ENCODE measurements at regions not wholly inside any gene's neighbourhood (a gene's known extent, or its start where the extent isn't known, plus 50 kb on each side); places are given as distances from the start of the nearest gene placed in this dataset.

- Mint-ChIP-seq H3K27ac (no peak overlapping the region), H3K4me1 (no peaks in the 10 kb centered on the region), H3K4me3 (no peak overlapping the region), H3K27me3 (peaks cover 14% of the 10 kb centered on the region), H3K9me3 (ENCODE audit: insufficient read depth) (no peaks in the 10 kb centered on the region)
- Histone ChIP-seq H3K27me3 (replicated peaks in 1 of 4; ENCODE audit: control extremely low read depth in 1 of 4, control insufficient read depth in 3 of 4, insufficient read depth in 4 of 4, low read length in 3 of 4) (no peaks in the 10 kb centered on the region), H3K9ac (ENCODE audit: low read length) (no peak overlapping the region), H3K79me2 (ENCODE audit: control insufficient read depth, insufficient read depth, low read length) (no peaks in the 10 kb centered on the region), H3K4me2 (replicated peaks; ENCODE audit: low read depth, low read length, poor library complexity, severe bottlenecking) (no peak overlapping the region), H3K36me3 (replicated peaks in 1 of 2; ENCODE audit: control extremely low read depth in 1 of 2, control insufficient read depth in 1 of 2, extremely low read depth in 1 of 2, insufficient read depth in 2 of 2, low read length in 1 of 2) (no peaks in the 10 kb centered on the region), H3K4me3 (ENCODE audit: control extremely low read depth in 1 of 5, extremely low read depth in 1 of 5, insufficient read depth in 1 of 5, low read depth in 2 of 5, low read length in 4 of 5) (no peak overlapping the region), H4K20me1 (ENCODE audit: control insufficient read depth, insufficient read depth, low read length, poor library complexity, severe bottlenecking) (no peaks in the 10 kb centered on the region), H3K9me3 (ENCODE audit: control extremely low read depth in 1 of 3, control insufficient read depth in 2 of 3, insufficient read depth in 1 of 3, low read length in 2 of 3) (no peaks in the 10 kb centered on the region), H3K4me1 (ENCODE audit: control insufficient read depth in 2 of 2, insufficient read depth in 2 of 2, low read length in 2 of 2) (no peaks in the 10 kb centered on the region), H2AFZ (ENCODE audit: insufficient read depth, low read depth, low read length, poor library complexity, severe bottlenecking) (no peak overlapping the region), H3K27ac (ENCODE audit: low read length in 2 of 2) (no peak overlapping the region)
- ATAC-seq (ENCODE audit: low read depth): no peak
- ChIA-PET POLR2A (no interaction called here), CTCF (no interaction called here)
- intact Hi-C loops (cut with micrococcal nuclease): no loop called here
- no peak for DNase-seq
- TF ChIP-seq, protein P1, sequence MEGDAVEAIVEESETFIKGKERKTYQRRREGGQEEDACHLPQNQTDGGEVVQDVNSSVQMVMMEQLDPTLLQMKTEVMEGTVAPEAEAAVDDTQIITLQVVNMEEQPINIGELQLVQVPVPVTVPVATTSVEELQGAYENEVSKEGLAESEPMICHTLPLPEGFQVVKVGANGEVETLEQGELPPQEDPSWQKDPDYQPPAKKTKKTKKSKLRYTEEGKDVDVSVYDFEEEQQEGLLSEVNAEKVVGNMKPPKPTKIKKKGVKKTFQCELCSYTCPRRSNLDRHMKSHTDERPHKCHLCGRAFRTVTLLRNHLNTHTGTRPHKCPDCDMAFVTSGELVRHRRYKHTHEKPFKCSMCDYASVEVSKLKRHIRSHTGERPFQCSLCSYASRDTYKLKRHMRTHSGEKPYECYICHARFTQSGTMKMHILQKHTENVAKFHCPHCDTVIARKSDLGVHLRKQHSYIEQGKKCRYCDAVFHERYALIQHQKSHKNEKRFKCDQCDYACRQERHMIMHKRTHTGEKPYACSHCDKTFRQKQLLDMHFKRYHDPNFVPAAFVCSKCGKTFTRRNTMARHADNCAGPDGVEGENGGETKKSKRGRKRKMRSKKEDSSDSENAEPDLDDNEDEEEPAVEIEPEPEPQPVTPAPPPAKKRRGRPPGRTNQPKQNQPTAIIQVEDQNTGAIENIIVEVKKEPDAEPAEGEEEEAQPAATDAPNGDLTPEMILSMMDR (IDR thresholded peaks at IDR 0.05): no peak
- no peak for TF ChIP-seq EZH2 (IDR thresholded peaks at IDR 0.05; ENCODE audit: borderline replicate concordance, insufficient read depth, low read depth, low read length, poor library complexity, severe bottlenecking)
Observed at GRCh38 chr6:130740308-130740707, 86.9 kb upstream of the SMLR1 start.

GRCh38 chr6:130742131-130742681, 85.0 kb upstream of the SMLR1 start:
- no peak for ATAC-seq (ENCODE audit: low read depth)

More at GRCh38 chr6:130742131-130742681, 85.0 kb upstream of the SMLR1 start:
- Histone ChIP-seq H3K9ac (ENCODE audit: low read length) (no peak overlapping the region), H3K4me3 (ENCODE audit: control extremely low read depth in 1 of 5, extremely low read depth in 1 of 5, insufficient read depth in 1 of 5, low read depth in 2 of 5, low read length in 4 of 5) (no peak overlapping the region), H3K27ac (ENCODE audit: low read length in 2 of 2) (no peak overlapping the region), H2AFZ (ENCODE audit: insufficient read depth, low read depth, low read length, poor library complexity, severe bottlenecking) (no peak overlapping the region), H3K4me1 (ENCODE audit: control insufficient read depth in 2 of 2, insufficient read depth in 2 of 2, low read length in 2 of 2) (no peaks in the 10 kb centered on the region), H3K79me2 (ENCODE audit: control insufficient read depth, insufficient read depth, low read length) (no peaks in the 10 kb centered on the region), H3K4me2 (replicated peaks; ENCODE audit: low read depth, low read length, poor library complexity, severe bottlenecking) (no peak overlapping the region), H3K36me3 (replicated peaks in 1 of 2; ENCODE audit: control extremely low read depth in 1 of 2, control insufficient read depth in 1 of 2, extremely low read depth in 1 of 2, insufficient read depth in 2 of 2, low read length in 1 of 2) (no peaks in the 10 kb centered on the region), H3K9me3 (ENCODE audit: control extremely low read depth in 1 of 3, control insufficient read depth in 2 of 3, insufficient read depth in 1 of 3, low read length in 2 of 3) (no peaks in the 10 kb centered on the region), H3K27me3 (replicated peaks in 1 of 4; ENCODE audit: control extremely low read depth in 1 of 4, control insufficient read depth in 3 of 4, insufficient read depth in 4 of 4, low read length in 3 of 4) (no peaks in the 10 kb centered on the region), H4K20me1 (ENCODE audit: control insufficient read depth, insufficient read depth, low read length, poor library complexity, severe bottlenecking) (no peaks in the 10 kb centered on the region)
- Mint-ChIP-seq H3K9me3 (ENCODE audit: insufficient read depth) (no peaks in the 10 kb centered on the region), H3K27me3 (peaks cover 14% of the 10 kb centered on the region), H3K4me3 (no peak overlapping the region), H3K4me1 (no peaks in the 10 kb centered on the region), H3K27ac (no peak overlapping the region)
- CTCF ChIA-PET: no interaction called here
- WGBS (ENCODE audit: insufficient coverage): 57% methylated on average over 5 of the region's 7 CpGs
- POLR2A ChIA-PET: no interaction called here
- DNase-seq: no peak
- TF ChIP-seq EZH2 (IDR thresholded peaks at IDR 0.05; ENCODE audit: borderline replicate concordance, insufficient read depth, low read depth, low read length, poor library complexity, severe bottlenecking): no peak
- TF ChIP-seq, protein P1 (IDR thresholded peaks at IDR 0.05): no peak
- intact Hi-C loops (cut with micrococcal nuclease): no loop called here
